HG03521 (cell line): ENCODE measurements at regions not wholly inside any gene's neighbourhood (a gene's known extent, or its start where the extent isn't known, plus 50 kb on each side); places are given as distances from the start of the nearest gene placed in this dataset.
"Not testable (repeated sequence)": the region's sequence is repeated elsewhere in the genome, so short reads cannot be mapped to it uniquely, and the experiment has no call there.

Source experiments
- ATAC-seq: cut with Tn5 transposase; IDR thresholded peaks from one replicate; pipeline ENCODE4 v1.9.1; 2021; ENCODE audit warnings: mild to moderate bottlenecking, moderate library complexity; ENCODE audit not compliant: unreplicated experiment

DNA sequence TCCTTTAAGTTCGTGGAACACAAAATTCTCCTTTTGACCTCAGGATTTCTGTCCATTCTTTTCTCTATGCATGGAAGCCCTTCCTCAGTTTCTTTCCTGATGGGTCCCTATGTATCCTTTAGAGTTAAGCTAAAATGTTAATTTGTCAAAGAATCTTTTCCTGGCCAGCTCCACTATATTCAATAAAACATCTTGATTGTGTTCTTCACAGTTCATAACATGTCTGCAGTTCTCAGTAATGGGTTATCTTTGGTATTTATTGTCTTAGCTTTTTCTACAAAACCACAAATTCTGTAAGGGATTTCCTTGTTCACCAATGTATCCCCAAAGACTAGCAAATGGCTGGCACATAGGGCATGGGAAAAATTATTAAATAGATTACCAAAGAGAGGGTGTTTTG is 998.5 kb downstream of the ADGRL2 start:
- ATAC-seq: no peak

DNA sequence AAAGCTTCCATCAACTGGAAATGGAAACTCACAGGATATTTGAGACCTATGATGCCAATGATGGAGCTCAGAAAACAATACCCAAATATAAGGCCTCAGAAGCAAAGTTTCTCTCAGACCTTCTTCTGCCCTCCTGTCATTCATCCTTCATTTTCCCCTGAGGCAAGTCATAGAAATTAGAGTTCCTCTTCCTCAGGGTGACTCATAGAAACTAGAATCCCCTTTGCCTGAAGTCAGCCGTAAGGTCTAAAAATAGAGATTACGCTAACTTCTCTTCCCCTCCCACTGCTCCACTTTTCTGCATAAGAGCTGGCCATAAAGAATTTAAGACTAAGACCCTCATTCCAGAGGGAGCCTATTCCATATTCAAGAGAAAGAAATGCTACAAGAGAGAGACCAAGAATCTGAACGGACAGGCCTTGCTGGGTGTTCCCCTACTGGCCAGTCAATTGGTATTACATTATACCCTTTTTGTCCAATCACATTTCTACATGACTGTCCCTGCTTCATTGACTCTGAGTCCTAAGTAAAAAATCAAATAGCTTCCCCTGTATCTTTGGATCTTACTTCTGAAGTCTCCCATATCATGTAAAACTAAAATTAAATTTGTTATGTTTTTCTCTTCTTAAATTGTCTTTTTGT is 994.9 kb downstream of the ADGRL2 start:
- ATAC-seq: no peak

DNA sequence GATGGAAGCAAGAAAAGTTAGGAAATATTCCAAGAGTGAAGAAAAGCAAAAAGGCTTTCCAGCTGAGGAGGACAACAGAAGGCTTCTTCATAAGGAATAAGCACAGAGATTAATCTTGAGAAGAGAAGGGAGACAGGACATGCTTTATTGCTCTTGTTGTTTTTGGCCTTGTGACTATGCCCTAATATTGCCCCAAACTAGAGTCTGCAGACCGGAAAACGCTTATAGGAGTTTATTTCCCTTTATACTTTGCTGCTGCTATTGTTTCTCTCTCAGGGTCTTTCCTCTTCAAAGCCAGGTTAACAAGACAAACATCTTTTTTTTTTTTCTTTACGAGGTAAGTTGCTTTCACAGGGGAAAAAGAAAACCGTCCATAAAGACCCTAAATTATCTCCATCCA is 991.4 kb downstream of the ADGRL2 start:
- ATAC-seq: no peak

DNA sequence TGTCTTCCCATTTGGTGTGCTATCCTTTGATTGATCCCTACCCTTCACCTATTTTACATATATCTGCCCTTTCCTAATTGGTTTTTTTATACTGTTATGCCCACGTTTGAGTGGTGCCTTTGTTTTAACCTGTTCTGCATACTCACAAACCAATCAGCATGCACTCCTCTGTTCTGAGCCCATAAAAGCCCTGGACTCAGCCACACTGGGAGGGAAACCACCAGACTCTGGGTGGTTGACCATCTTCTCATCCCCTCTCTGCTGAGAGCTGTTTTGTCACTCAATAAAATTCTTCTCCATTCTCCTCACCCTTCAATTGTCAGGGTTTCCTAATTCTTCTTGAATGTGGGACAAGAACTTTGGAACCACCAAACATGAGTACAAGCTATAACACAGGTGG is 989.8 kb downstream of the ADGRL2 start:
- no peak for ATAC-seq

DNA sequence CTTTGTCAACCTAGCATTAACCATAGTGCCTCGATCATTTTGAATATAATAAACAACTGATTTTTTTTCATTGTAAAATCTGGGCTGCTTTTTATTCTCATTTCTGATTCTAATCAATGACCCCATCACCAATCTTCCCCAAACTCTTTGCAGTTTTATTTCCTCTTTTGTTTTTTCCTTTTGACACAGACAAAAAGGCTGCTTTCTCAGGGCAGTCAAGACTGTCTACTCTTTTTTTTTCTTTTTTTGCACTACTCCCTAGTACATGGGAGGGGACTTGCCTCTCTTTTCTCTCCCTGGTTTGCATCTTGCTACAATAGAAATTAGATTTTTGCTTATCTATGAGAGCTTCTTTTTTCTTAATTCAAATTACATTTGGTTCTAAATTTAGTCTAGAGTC is 987.9 kb downstream of the ADGRL2 start:
- ATAC-seq: no peak

DNA sequence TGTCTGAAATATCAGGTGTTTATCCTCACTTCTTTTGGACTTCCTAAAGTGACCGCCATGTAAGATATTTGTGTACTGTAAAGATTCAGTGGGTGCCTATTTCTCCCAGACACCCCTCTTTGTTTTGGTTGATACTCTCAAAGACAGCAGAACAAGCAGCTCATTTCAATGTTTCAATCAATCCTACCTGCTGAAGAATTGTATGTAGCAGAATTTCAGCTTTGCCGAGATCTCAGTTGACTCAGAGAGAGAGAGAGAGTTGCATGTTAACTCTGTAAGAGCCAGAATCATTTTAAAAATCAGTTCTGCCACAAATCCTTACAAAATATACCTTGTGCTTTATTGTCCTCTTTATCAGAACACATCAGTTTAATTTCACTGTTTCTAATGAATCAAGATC is 987.3 kb downstream of the ADGRL2 start:
- no peak for ATAC-seq

DNA sequence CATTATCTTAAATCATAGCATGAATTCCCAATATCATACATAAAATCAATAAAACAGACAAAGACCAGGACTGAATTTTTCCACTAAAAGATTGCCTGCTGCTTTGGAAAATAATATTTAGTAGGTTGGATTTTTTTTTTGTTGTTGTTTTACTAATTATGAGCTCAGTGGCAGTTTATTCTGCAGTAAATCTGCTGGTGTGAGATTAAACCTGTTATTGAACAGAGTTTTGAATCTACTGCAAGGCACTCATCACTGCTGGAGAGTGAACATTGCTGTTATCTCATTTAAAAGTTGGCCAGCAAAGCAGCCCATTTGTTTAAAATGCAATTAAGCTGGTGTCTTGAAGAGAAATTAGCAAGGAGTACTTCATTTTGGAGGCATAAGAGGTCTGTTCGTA is 986.1 kb downstream of the ADGRL2 start:
- ATAC-seq: no peak

DNA sequence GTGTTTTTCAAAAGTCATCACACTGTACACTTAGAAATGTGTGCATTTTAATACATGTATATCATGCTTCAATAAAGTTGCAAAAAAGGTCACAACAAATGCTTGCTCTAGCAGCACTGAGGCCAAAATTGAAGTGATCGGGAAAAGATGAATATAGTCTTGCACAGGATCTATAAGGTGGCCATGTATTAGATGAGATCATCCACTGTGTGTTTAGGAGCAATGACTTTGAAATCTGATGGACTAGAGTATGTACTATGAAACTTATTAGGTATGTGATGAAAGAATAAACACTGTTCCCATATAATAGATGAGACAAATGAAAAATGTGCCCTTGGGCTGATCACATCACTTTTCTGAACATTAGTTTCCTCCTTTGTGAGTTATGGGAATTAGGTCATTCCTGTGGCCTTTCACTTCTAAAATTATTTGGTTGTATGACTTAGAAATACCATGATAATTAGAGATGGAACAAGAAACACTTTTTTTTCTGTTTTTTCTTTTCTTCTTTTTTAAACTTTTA is 984.6 kb downstream of the ADGRL2 start:
- no peak for ATAC-seq

DNA sequence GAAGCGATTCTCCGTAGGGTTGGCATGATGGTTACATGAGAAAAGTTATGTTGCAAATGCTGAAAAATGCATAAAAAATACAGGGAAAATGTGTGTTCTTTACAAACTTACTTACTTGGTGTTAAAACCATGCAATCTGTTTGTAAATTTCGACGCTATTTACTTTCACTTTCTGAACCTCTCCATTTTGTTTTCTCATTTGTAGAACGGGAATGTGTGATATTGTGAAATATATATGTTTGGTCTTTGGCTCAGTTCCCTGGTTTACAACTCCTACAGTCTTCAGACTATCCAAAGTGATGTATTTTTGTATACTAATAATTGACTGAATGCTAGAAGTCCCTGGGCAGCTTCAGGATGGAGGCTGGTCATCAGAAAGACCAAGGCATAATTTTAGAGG is 982.3 kb downstream of the ADGRL2 start:
- ATAC-seq: no peak

DNA sequence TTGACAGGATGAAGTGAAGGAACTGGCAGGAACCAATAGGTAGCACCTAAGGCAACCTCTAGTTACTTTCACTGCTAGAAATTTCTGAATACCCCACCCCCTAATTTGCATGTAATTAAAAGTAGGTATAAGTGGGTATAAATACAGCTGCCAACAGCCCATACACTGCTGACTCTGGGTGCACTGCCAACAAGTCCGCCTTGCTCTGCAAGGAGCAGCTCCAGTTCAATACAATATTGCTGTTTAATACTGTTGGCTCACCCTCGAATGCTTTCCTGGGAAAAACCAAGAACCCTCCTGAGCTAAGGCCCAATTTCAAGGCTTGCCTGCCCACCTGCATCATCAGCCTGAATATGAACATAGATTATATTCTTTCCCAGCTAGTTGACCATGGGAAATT is 981.9 kb downstream of the ADGRL2 start:
- ATAC-seq: no peak

DNA sequence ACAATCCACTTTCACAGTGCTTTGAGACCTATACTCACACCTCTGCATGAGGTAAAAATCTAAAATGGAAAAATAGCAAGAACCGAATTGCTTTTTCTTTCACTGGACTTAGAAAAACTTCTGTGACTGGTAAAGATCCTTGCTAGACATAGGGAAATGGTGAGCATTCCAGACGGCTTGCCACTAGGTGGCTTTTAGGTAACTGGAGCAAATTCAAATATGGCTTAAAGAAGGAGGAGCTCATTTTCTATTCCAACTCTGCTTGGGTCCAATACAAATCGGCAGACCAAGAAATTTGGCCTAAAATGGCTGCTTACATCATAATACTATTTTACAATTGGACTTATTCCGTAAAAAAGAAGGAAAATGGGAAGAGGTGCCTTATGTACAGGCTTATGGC is 977.9 kb downstream of the ADGRL2 start:
- ATAC-seq: no peak

DNA sequence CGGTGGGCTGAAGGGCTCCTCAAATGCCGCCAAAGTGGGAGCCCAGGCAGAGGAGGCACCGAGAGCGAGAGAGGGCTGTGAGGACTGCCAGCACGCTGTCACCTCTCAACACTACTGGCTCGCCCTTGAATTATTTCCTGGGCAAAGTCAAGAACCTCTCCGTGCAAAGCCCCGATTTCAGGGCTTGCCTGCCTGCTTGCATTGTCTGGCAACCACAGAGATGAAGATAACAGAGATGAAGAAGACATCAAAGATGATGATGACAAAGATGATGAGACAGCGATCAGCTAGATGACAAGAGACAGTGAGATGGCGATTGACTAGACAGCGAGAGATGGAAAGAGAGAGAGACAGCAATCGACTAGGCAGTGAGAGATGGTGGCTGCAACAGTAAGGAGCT is 976.5 kb downstream of the ADGRL2 start:
- ATAC-seq: no peak

DNA sequence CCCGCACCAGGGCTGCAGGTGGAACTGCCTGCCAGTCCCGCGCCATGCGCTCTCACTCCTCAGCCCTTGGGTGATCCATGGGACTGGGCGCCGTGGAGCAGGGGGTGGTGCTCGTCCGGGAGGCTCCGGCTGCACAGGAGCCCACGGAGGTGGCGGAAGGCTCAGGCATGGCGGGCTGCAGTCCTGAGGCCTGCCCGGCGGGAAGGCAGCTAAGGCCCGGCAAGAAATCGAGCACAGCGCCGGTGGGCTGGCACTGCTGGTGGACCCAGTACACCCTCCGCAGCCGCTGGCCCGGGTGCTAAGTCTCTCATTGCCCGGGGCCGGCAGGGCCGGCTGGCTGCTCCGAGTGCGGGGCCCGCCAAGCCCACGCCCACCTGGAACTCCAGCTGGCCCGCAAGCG is 976.0 kb downstream of the ADGRL2 start:
- not testable (repeated sequence) for ATAC-seq

DNA sequence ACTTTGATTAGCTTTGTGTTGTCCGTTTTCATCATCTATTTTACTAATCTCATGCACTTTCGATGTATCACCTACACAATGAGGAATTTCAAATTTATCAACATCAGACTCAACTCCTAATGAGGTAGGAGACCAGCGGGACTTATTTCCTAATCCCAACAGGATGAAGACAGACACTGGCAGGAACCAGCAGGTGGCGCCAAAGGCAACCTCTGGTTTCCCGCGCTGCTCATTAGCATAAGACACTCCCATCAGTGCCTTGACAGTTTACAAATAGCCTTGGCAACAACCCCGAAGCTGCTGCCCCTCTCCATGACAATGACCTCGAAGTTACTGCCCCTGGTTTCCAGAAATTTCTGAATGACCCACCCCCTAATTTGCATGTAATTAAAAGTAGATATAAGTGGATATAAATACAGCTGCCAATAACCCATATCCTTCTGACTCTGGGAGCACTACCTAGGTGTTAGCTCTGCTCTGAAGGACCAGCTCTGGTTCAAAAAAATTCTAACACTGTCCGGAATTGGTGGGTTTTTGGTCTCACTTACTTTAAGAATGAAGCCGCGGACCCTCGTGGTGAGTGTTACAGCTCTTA is 974.8 kb downstream of the ADGRL2 start:
- no peak for ATAC-seq

DNA sequence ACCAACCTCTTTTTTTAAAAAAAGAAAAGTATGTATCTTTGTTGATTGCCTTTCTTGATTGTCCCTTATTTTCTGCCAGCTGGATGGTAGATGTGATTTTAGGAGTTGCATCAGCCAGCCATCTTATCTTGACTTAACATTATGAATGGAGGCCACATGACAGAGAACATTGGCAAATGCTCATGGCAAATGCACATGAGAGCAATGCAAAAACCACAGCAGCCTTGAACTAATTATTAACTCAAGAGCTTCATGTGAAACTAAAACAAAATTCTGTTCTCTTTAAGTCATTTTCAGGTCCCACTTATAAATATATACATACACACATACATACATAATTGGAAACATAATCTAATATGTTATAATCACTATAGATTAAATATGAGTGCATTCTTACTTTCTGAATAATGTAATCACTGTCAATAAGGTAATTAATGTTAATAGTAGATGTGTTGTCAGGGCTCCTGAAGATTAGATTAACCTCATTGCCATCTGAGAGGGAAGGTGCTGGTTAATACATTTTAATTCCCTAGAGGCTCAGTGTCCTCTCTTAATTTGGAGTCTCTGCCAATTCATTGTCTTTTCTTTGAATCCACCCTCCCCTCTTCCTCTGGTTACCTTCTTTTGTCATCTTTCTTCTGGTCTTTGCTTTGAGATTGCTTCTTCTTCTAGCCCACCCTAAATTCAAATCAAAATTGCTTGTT is 962.2 kb downstream of the ADGRL2 start:
- peak; percentile 80 for ATAC-seq

DNA sequence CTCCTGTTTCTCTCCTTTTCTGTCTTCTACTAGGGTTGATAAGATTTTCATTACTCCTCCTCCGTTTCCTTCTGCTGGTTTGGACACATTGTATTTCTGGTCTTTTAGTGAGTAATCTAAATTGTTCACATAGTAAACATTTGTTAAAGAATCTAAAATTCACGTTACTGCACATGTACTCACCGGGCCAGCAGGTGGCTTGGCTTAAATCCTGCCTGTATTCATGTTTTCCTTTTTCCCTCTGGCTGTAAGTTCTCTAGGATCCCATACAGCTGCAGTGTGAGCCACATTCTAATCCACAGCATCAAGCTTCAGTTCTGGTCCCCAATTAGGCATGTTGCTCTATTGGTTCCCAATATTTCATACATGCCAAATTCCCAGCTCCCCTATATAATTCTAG is 958.3 kb downstream of the ADGRL2 start:
- ATAC-seq: no peak

DNA sequence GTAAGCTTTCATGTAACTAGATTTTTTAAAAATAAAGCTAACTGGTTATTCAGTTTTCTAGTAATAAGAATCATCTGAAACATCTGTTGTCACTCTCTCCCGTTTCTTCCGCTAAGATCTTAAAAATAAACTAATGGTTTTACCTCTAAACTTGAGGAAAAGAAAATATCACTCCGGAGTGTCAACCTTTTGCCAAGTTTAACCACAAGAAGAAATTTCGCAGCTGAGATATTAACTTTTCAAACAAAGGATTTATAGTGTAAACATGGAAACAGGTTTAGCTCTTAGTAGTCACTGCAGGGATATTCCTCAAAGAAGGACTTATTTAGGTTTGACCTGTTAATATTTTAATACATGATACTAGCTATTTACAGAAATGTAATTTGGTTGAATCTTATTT is 954.9 kb downstream of the ADGRL2 start:
- no peak for ATAC-seq

DNA sequence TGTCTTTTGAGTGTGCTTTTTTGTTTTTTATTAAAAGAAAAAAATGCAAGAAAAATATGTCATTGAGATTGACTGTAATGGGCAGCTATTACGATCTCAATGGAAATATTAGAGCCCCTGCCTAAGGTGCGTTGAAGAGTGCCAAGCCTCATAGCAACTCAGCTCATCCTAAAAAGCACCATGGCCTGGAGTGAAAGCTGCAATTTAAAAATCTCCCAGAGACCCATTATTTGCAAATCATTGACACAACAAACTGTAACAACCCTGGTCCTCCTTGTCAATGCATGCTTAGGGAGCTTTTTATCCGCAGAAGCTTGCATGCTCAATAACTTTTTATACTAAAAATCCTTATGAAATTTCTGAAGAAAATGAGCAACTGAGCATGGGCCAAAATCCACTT is 954.5 kb downstream of the ADGRL2 start:
- no peak for ATAC-seq

DNA sequence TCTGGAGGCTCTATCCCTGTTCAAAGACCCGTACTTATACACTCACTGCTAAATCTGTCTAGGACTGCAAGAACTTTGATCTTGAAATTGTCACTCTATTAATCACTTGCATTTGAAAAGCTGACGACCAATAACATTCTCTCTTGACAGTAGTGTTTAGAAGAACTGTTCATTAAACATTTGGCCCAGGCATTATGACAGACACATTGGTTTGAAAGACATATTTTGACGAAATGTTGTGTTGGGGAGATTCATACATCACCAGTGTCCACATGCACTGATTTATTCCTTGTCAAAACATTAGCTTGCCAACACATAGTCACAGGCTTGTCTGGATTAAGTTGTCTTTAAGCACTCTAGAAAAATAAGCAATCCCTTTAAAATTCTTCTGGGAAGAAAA is 951.3 kb downstream of the ADGRL2 start:
- no peak for ATAC-seq

DNA sequence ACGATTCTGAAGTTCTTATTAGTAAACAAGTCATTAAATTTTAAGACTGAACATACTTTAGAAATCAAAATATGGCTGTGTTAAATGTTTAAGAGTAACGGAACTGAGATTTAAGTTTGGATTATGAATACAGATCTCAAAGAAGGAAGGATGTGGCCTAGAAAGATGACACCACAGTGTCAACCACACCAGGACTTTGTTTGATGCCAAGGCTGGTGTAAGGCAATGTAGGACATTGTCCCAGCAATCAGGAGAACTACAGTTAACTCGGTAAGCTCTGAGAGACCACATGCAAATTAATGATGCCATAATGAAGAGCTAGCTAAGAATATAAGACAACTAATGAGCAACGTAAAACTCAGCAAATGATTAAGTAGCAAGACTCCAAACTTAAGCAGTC is 932.9 kb downstream of the ADGRL2 start:
- ATAC-seq: no peak

DNA sequence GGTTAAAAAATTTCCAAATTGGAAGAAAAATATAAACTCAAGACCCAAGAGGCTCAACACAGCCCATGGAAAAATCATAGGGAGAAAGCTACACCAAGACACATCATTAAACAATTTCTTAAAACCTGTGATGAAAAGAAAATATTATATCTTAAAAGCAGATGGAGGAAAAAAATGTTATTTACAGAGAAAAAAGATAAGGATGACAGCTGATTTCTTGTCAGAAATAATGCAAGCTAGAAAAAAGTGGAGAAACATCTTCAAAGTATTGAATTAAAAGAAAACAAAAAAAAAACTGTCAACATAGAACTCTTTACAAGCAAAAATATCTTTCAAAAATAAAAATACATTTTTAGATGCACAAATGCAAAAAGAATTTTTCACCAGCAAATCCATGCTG is 930.5 kb downstream of the ADGRL2 start:
- no peak for ATAC-seq

DNA sequence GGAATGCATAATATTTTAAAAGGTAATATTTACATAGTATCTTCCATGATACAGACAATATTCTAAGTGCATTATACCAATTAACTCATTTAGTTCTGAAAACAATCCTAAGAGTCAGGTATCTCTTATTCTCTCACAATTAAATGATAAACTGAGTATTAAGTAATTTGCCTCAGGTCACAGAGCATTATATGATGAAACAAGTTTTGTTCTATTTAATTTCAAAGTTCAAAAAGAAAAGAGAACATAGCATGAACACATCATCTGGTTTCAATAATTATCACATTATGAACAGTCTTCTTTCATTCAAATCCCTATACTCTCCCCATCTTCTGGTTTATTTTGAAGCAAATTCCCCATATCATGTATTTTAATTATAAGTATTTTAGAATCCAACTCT is 927.5 kb downstream of the ADGRL2 start:
- no peak for ATAC-seq
